ENCODE measurements at regions not wholly inside any gene's neighbourhood (a gene's known extent, or its start where the extent isn't known, plus 50 kb on each side); places are given as distances from the start of the nearest gene placed in this dataset.

- Histone ChIP-seq H4K20me1 (ENCODE audit: insufficient read depth) (no peaks in the 10 kb centered on the region), H3K4me2 (ENCODE audit: low read length) (no peak overlapping the region), H3K27ac (ENCODE audit: low read depth, low read length) (no peak overlapping the region), H3K9me3 (ENCODE audit: control insufficient read depth in 1 of 2, insufficient read depth in 1 of 2, low read depth in 1 of 2, low read length in 2 of 2) (no peaks in the 10 kb centered on the region), H3K36me3 (ENCODE audit: control insufficient read depth in 1 of 2, insufficient read depth in 2 of 2, low read length in 2 of 2) (no peaks in the 10 kb centered on the region), H3K4me3 (replicated peaks in 1 of 2; ENCODE audit: low read depth in 1 of 2, low read length in 2 of 2) (no peak overlapping the region), H3K79me2 (ENCODE audit: insufficient read depth, low read length) (no peaks in the 10 kb centered on the region), H2AFZ (ENCODE audit: low read depth, low read length, poor library complexity, severe bottlenecking) (no peak overlapping the region), H3K4me1 (ENCODE audit: control insufficient read depth in 1 of 2, insufficient read depth in 2 of 2, low read length in 2 of 2) (peaks cover 0 to 19% of the 10 kb centered on the region in 2 experiments; a peak in 2 of 4 replicates), H3K9ac (ENCODE audit: low read length) (no peak overlapping the region), H3K27me3 (ENCODE audit: insufficient read depth, low read length) (no peaks in the 10 kb centered on the region), H3K9me2 (ENCODE audit: insufficient read depth) (no peaks in the 10 kb centered on the region)
- POLR2A ChIA-PET = no interaction called here
- ATAC-seq (no peak), DNase-seq (ENCODE audit: low read depth, low spot score) (no peak)
- intact Hi-C loops (cut with micrococcal nuclease) = loop anchor here (5.0 kb wide), 1 partner anchor 363 kb away; no protein-coding TSS in a partner anchor
- TF ChIP-seq FOSL1 (IDR thresholded peaks at IDR 0.05; ENCODE audit: low read depth) (no peak), JUND (IDR thresholded peaks at IDR 0.05) (no peak), SIN3A (IDR thresholded peaks at IDR 0.05; ENCODE audit: low read depth) (no peak), CEBPB (IDR thresholded peaks at IDR 0.05; ENCODE audit: low read depth) (no peak), ZNF274 (IDR thresholded peaks at IDR 0.05; ENCODE audit: low read depth, low read length) (no peak), EZH2phosphoT487 (IDR thresholded peaks at IDR 0.05; ENCODE audit: borderline replicate concordance) (no peak), ZFX (IDR thresholded peaks at IDR 0.05) (no peak)
- BruUV-seq (replicated peaks) = no TSS peak
- RAD21 ChIA-PET (ENCODE audit: low non-redundant PET in 1 of 2, low total read pairs in 2 of 2, uncharacterized antibody in 2 of 2, unreplicated experiment in 2 of 2) = no interaction called here
- CTCF ChIA-PET = interaction anchor here (0.8 kb wide), 1 partner anchor 8 kb away, joined by 3 read pairs; no protein-coding TSS in a partner anchor
Measured at GRCh38 chr2:168344706-168345105, 97.3 kb upstream of the STK39 start.

GRCh38 chr2:168345601-168346000 is 98.2 kb upstream of the STK39 start:
- Histone ChIP-seq H3K9ac (ENCODE audit: low read length) (no peak overlapping the region), H3K36me3 (ENCODE audit: control insufficient read depth in 1 of 2, insufficient read depth in 2 of 2, low read length in 2 of 2) (no peaks in the 10 kb centered on the region), H4K20me1 (ENCODE audit: insufficient read depth) (no peaks in the 10 kb centered on the region), H3K9me2 (ENCODE audit: insufficient read depth) (no peaks in the 10 kb centered on the region), H3K4me3 (replicated peaks in 1 of 2; ENCODE audit: low read depth in 1 of 2, low read length in 2 of 2) (no peak overlapping the region), H3K79me2 (ENCODE audit: insufficient read depth, low read length) (no peaks in the 10 kb centered on the region), H3K27ac (ENCODE audit: low read depth, low read length) (no peak overlapping the region), H3K4me1 (ENCODE audit: control insufficient read depth in 1 of 2, insufficient read depth in 2 of 2, low read length in 2 of 2) (peaks cover 0 to 19% of the 10 kb centered on the region in 2 experiments; a peak in 2 of 4 replicates), H3K27me3 (ENCODE audit: insufficient read depth, low read length) (no peaks in the 10 kb centered on the region), H3K9me3 (ENCODE audit: control insufficient read depth in 1 of 2, insufficient read depth in 1 of 2, low read depth in 1 of 2, low read length in 2 of 2) (no peaks in the 10 kb centered on the region), H2AFZ (ENCODE audit: low read depth, low read length, poor library complexity, severe bottlenecking) (no peak overlapping the region), H3K4me2 (ENCODE audit: low read length) (no peak overlapping the region)
- ATAC-seq (no peak), DNase-seq (ENCODE audit: low read depth, low spot score) (no peak)
- no peak for TF ChIP-seq EZH2 (IDR thresholded peaks at IDR 0.05)
- TF ChIP-seq ELF1 (IDR thresholded peaks at IDR 0.05; ENCODE audit: borderline replicate concordance, low read depth) = no peak
- TF ChIP-seq SP1 (IDR thresholded peaks at IDR 0.05; ENCODE audit: low read depth) = no peak
- TF ChIP-seq REST (IDR thresholded peaks at IDR 0.05; ENCODE audit: low read depth) = no peak
- no peak for TF ChIP-seq SRF (IDR thresholded peaks at IDR 0.05; ENCODE audit: low read depth)
- no peak for TF ChIP-seq POLR2AphosphoS5 (IDR thresholded peaks at IDR 0.05; ENCODE audit: low read depth, low read length)
- TF ChIP-seq FOSL1 (IDR thresholded peaks at IDR 0.05; ENCODE audit: low read depth) = no peak
- TF ChIP-seq, protein P1, sequence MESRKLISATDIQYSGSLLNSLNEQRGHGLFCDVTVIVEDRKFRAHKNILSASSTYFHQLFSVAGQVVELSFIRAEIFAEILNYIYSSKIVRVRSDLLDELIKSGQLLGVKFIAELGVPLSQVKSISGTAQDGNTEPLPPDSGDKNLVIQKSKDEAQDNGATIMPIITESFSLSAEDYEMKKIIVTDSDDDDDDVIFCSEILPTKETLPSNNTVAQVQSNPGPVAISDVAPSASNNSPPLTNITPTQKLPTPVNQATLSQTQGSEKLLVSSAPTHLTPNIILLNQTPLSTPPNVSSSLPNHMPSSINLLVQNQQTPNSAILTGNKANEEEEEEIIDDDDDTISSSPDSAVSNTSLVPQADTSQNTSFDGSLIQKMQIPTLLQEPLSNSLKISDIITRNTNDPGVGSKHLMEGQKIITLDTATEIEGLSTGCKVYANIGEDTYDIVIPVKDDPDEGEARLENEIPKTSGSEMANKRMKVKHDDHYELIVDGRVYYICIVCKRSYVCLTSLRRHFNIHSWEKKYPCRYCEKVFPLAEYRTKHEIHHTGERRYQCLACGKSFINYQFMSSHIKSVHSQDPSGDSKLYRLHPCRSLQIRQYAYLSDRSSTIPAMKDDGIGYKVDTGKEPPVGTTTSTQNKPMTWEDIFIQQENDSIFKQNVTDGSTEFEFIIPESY (IDR thresholded peaks at IDR 0.05; ENCODE audit: extremely low read depth, insufficient replicate concordance, low read length) = no peak
- TF ChIP-seq SIN3A (IDR thresholded peaks at IDR 0.05; ENCODE audit: low read depth) = no peak
- TF ChIP-seq EGR1 (IDR thresholded peaks at IDR 0.05; ENCODE audit: low read depth) = no peak
- TF ChIP-seq CEBPB (IDR thresholded peaks at IDR 0.05; ENCODE audit: low read depth) = no peak
- TF ChIP-seq ZFX (IDR thresholded peaks at IDR 0.05) = no peak
- BruUV-seq (replicated peaks) = no TSS peak
- intact Hi-C loops (cut with micrococcal nuclease) = loop anchor here (5.0 kb wide), 1 partner anchor 362 kb away; no protein-coding TSS in a partner anchor
- RAD21 ChIA-PET (ENCODE audit: low non-redundant PET in 1 of 2, low total read pairs in 2 of 2, uncharacterized antibody in 2 of 2, unreplicated experiment in 2 of 2) = no interaction called here
- CTCF ChIA-PET = interaction anchor here (1.0 to 1.2 kb wide), 2 partner anchors 185 to 345 kb away, joined by 3 read pairs; no protein-coding TSS in a partner anchor
- POLR2A ChIA-PET = no interaction called here

All from HCT116 (cell line).